T1000 (cell line): ENCODE measurements at regions not wholly inside any gene's neighbourhood (a gene's known extent, or its start where the extent isn't known, plus 50 kb on each side); places are given as distances from the start of the nearest gene placed in this dataset.
"Not testable (repeated sequence)": the region's sequence is repeated elsewhere in the genome, so short reads cannot be mapped to it uniquely, and the experiment has no call there.

Experiments
- DNase-seq: peaks from one replicate; lab custom pipeline; 2025; ENCODE audit warnings: mixed read lengths; lab: John Stamatoyannopoulos, UW

- DNase-seq: no peak
These were observed 273.5 kb upstream of the CCNG1 start for GRCh38 chr5:163163858-163164257.

GRCh38 chr5:163165277-163165676, 272.1 kb upstream of the CCNG1 start:
- no peak for DNase-seq

- DNase-seq: not testable (repeated sequence)
These were observed 267.2 kb upstream of the CCNG1 start for GRCh38 chr5:163170161-163170560.

GRCh38 chr5:163172540-163173338, 264.7 kb upstream of the CCNG1 start:
- no peak for DNase-seq

- DNase-seq: no peak
These were observed 259.4 kb upstream of the CCNG1 start for GRCh38 chr5:163177971-163178370.

- DNase-seq: no peak
These were observed 252.1 kb upstream of the CCNG1 start for GRCh38 chr5:163185315-163185714.

- no peak for DNase-seq
These were observed 248.3 kb upstream of the CCNG1 start for GRCh38 chr5:163189023-163189553.

GRCh38 chr5:163190283-163190682, 247.1 kb upstream of the CCNG1 start:
- no peak for DNase-seq

- no peak for DNase-seq
These were observed 246.6 kb upstream of the CCNG1 start for GRCh38 chr5:163190784-163191183.

GRCh38 chr5:163193886-163194285, 243.5 kb upstream of the CCNG1 start:
- DNase-seq: no peak

GRCh38 chr5:163205645-163206044, 231.8 kb upstream of the CCNG1 start:
- no peak for DNase-seq

- no peak for DNase-seq
These were observed 215.8 kb upstream of the CCNG1 start for GRCh38 chr5:163221581-163221980.

GRCh38 chr5:163222982-163223381, 214.4 kb upstream of the CCNG1 start:
- no peak for DNase-seq

- no peak for DNase-seq
These were observed 192.9 kb upstream of the CCNG1 start for GRCh38 chr5:163244445-163244987.

- no peak for DNase-seq
These were observed 191.8 kb upstream of the CCNG1 start for GRCh38 chr5:163245584-163245983.

GRCh38 chr5:163248333-163248732, 189.1 kb upstream of the CCNG1 start:
- DNase-seq: no peak

- no peak for DNase-seq
These were observed 188.5 kb upstream of the CCNG1 start for GRCh38 chr5:163248871-163249270.

- no peak for DNase-seq
These were observed 184.4 kb upstream of the CCNG1 start for GRCh38 chr5:163252950-163253349.

- DNase-seq: no peak
These were observed 177.9 kb upstream of the CCNG1 start for GRCh38 chr5:163259495-163259894.

- no peak for DNase-seq
These were observed 176.9 kb upstream of the CCNG1 start for GRCh38 chr5:163260471-163260870.

GRCh38 chr5:163260961-163261360, 176.4 kb upstream of the CCNG1 start:
- no peak for DNase-seq

- no peak for DNase-seq
These were observed 175.6 kb upstream of the CCNG1 start for GRCh38 chr5:163261647-163262269.

- not testable (repeated sequence) for DNase-seq
These were observed 171.1 kb upstream of the CCNG1 start for GRCh38 chr5:163266249-163266648.
